HepG2 (cell line): ENCODE measurements at regions not wholly inside any gene's neighbourhood (a gene's known extent, or its start where the extent isn't known, plus 50 kb on each side); places are given as distances from the start of the nearest gene placed in this dataset.

Experiments
- ATAC-seq: fragments of 200-7000 bp; cut with Tn5 transposase; 3 replicates; pipeline ENCODE4 v1.9.1; 2020; ENCODE audit warnings: mild to moderate bottlenecking, moderate library complexity
- BruUV-seq: library from RNA; stranded (reverse); fragments of 400-500 nt; replicated peaks from 2 replicates; lab custom pipeline; 2021; lab: Mats Ljungman, UMichigan
- CTCF ChIA-PET: fragments of 300-600 bp; formaldehyde crosslinking; extraction: SDS; loops from one replicate; lab custom pipeline; 2021; ENCODE audit warnings: low total read pairs, inconsistent platforms, low intra/inter-chr PET ratio; lab: Yijun Ruan, JAX
- POLR2A ChIA-PET: fragments of 350-600 bp; sonication (Branson Sonifier 250); formaldehyde crosslinking; loops from one replicate; lab custom pipeline; 2020; ENCODE audit warnings: antibody characterized with exemption, inconsistent platforms; lab: Yijun Ruan, JAX
- DNase-seq: peaks from one replicate; pipeline ENCODE4 v3.0.0-alpha.2; 2015; ENCODE audit warnings: low spot score
- FAIRE-seq: peaks from 3 replicates; lab custom pipeline; 2011; peaks lifted over from hg19 to GRCh38; lab: Jason Lieb, UNC
- H2AFZ ChIP-seq: one replicate; pipeline ENCODE4 v1.6.1; 2011; ENCODE audit warnings: low read length, inconsistent platforms
- H3K27ac ChIP-seq: fragments of 300-600 bp; 3 replicates; pipeline ENCODE4 v1.8.0; 2011; ENCODE audit warnings: mixed run types, mild to moderate bottlenecking, mixed read lengths, low read length, inconsistent platforms; ENCODE audit not compliant: insufficient read depth; ENCODE audit errors: extremely low read length
- H3K27me3 ChIP-seq, 2 experiments: fragments of 200-600 bp in 1 of 2; 2 replicates in 1 of 2; 3 replicates in 1 of 2; pipeline versions ENCODE4 v1.6.0 to v1.8.0; 2011; ENCODE audit warnings: low read length in 2 of 2, mild to moderate bottlenecking in 2 of 2, moderate library complexity in 2 of 2, inconsistent platforms in 1 of 2; ENCODE audit not compliant: insufficient read depth in 2 of 2, control insufficient read depth in 1 of 2
- H3K36me3 ChIP-seq, 2 experiments: fragments of 200-600 bp in 1 of 2; replicated peaks in 1 of 2; 2 replicates in 1 of 2; 3 replicates in 1 of 2; pipeline versions ENCODE4 v1.5.1 to v1.8.0; 2011; ENCODE audit warnings: low read length in 2 of 2, inconsistent platforms in 1 of 2; ENCODE audit not compliant: insufficient read depth in 2 of 2, control insufficient read depth in 1 of 2
- H3K4me1 ChIP-seq: 2 replicates; pipeline ENCODE4 v1.5.1; 2012; ENCODE audit warnings: low read length, inconsistent platforms; ENCODE audit not compliant: insufficient read depth
- H3K4me2 ChIP-seq: 2 replicates; pipeline ENCODE4 v1.6.0; 2011; ENCODE audit warnings: low read depth, low read length, inconsistent platforms
- H3K4me3 ChIP-seq, 3 experiments: fragments of 200-600 bp in 1 of 3; sonication (generic), shearing (Covaris generic) in 1 of 3; replicated peaks in 1 of 3; 2 replicates each; pipeline ENCODE4 v1.5.1; 2011 to 2016; ENCODE audit warnings: low read length in 3 of 3, inconsistent platforms in 2 of 3, low read depth in 2 of 3, mild to moderate bottlenecking in 2 of 3, control low read depth in 1 of 3, mixed read lengths in 1 of 3; ENCODE audit not compliant: insufficient read depth in 1 of 3
- H3K79me2 ChIP-seq: one replicate; pipeline ENCODE4 v1.6.1; 2011; ENCODE audit warnings: low read length, inconsistent platforms; ENCODE audit not compliant: insufficient read depth
- H3K9ac ChIP-seq: 2 replicates; pipeline ENCODE4 v1.6.0; 2011; ENCODE audit warnings: mild to moderate bottlenecking, low read depth, low read length, inconsistent platforms; ENCODE audit not compliant: insufficient read depth
- H3K9me3 ChIP-seq: 2 replicates; pipeline ENCODE4 v1.5.1; 2012; ENCODE audit warnings: mild to moderate bottlenecking, low read length
- H4K20me1 ChIP-seq: 2 replicates; pipeline ENCODE4 v1.6.0; 2011; ENCODE audit warnings: inconsistent platforms, mild to moderate bottlenecking, low read length, moderate library complexity; ENCODE audit not compliant: insufficient read depth
- CREB1 ChIP-seq, 2 experiments: fragments of 450-650 bp in 1 of 2; IDR thresholded peaks; 2 replicates each; pipeline ENCODE4 v1.6.1; 2016 to 2017; ENCODE audit warnings: control low read depth in 1 of 2, mild to moderate bottlenecking in 1 of 2, missing compliant biosample characterization in 1 of 2, missing genetic modification characterization in 1 of 2
- FOXC1 ChIP-seq: sonication (generic); formaldehyde crosslinking; IDR thresholded peaks from 2 replicates; pipeline ENCODE4 v1.8.0; 2022; ENCODE audit warnings: mild to moderate bottlenecking, missing genetic modification reagents, borderline replicate concordance
- GMEB1 ChIP-seq: sonication (generic); formaldehyde crosslinking; IDR thresholded peaks from 2 replicates; pipeline ENCODE4 v1.5.1; 2020; ENCODE audit warnings: missing genetic modification reagents, mild to moderate bottlenecking, borderline replicate concordance
- HNRNPUL1 ChIP-seq: fragments of 200-400 bp; formaldehyde crosslinking; IDR thresholded peaks from 2 replicates; pipeline ENCODE4 v1.6.1; 2017; ENCODE audit warnings: low read depth, mild to moderate bottlenecking, low read length, moderate library complexity
- REPIN1 ChIP-seq: sonication (generic); formaldehyde crosslinking; IDR thresholded peaks from 2 replicates; pipeline ENCODE4 v1.8.0; 2022; ENCODE audit warnings: missing genetic modification reagents, low read depth, mild to moderate bottlenecking, borderline replicate concordance
- TBX2 ChIP-seq: sonication (generic); formaldehyde crosslinking; IDR thresholded peaks from 2 replicates; pipeline ENCODE4 v1.5.0; 2020; ENCODE audit warnings: missing genetic modification reagents, mild to moderate bottlenecking, borderline replicate concordance
- ZHX1 ChIP-seq: sonication (generic); formaldehyde crosslinking; IDR thresholded peaks from 2 replicates; pipeline ENCODE4 v1.8.1; 2022; ENCODE audit warnings: low read depth, mild to moderate bottlenecking, missing genetic modification reagents
- ZNF138 ChIP-seq: sonication (generic); formaldehyde crosslinking; IDR thresholded peaks from 2 replicates; pipeline ENCODE4 v1.5.0; 2020; ENCODE audit warnings: mild to moderate bottlenecking, low read depth, missing genetic modification reagents
- WGBS: methylation state at CpG from one replicate; pipeline ENCODE4 v1.1.6; 2017; ENCODE audit warnings: low lambda C conversion rate; 5-methylcytosine and 5-hydroxymethylcytosine counted together
- in situ Hi-C: cut with HindIII; loops from 2 replicates; pipeline ENCODE4 v1.10.0; 2017; ENCODE audit warnings: low pct_unique_long_range_greater_than_20kb; ENCODE audit not compliant: extremely low pct_ligation_motif_present
- intact Hi-C: fragments of 100-400 bp; cut with micrococcal nuclease; formaldehyde crosslinking; loops from one replicate; pipeline ENCODE4 v1.10.0; 2022; ENCODE audit not compliant: unreplicated experiment

GRCh38 chr2:52639692-52640091, 1127.9 kb upstream of the CHAC2 start:
- no peak overlapping the region for H3K27ac ChIP-seq
- in situ Hi-C loops, result no loop called here
- no peaks in the 10 kb centered on the region for H3K27me3 ChIP-seq
- H3K9ac ChIP-seq, result no peak overlapping the region
- ATAC-seq (no peak), DNase-seq (no peak), FAIRE-seq (no peak)
- ChIA-PET CTCF (no interaction called here), POLR2A (no interaction called here)
- no peak overlapping the region for H3K4me3 ChIP-seq
- intact Hi-C loops, result no loop called here
- H3K79me2 ChIP-seq, result no peaks in the 10 kb centered on the region
- no peak overlapping the region for H2AFZ ChIP-seq
- no TSS peak for BruUV-seq
- no peaks in the 10 kb centered on the region for H3K4me1 ChIP-seq
- WGBS, result 3% methylated on average over 2 of the region's 2 CpGs
- no peaks in the 10 kb centered on the region for H3K36me3 ChIP-seq
- H4K20me1 ChIP-seq, result no peaks in the 10 kb centered on the region
- no peak for TF ChIP-seq TBX2
- TF ChIP-seq HNRNPUL1, result no peak
- TF ChIP-seq ZNF138 (CRISPR knock-in tag), result no peak
- no peak for TF ChIP-seq REPIN1
- no peak for TF ChIP-seq FOXC1 (CRISPR knock-in tag)
- no peak for TF ChIP-seq GMEB1 (CRISPR knock-in tag)
- TF ChIP-seq CREB1 (IDR thresholded peaks at IDR 0.05), result peak; percentile 66
- TF ChIP-seq CREB1 (CRISPR knock-in tag; IDR thresholded peaks at IDR 0.05), result no peak
- TF ChIP-seq ZHX1 (CRISPR knock-in tag), result no peak
- H3K4me2 ChIP-seq, result no peak overlapping the region
- H3K9me3 ChIP-seq, result peaks cover 75% of the 10 kb centered on the region
